UCSD-AML1 (cell line): ENCODE measurements at regions not wholly inside any gene's neighbourhood (a gene's known extent, or its start where the extent isn't known, plus 50 kb on each side); places are given as distances from the start of the nearest gene placed in this dataset.
A peak's percentile ranks its signal among the peaks of the same experiment; 100 is the strongest.
"Not testable (repeated sequence)": the region's sequence is repeated elsewhere in the genome, so short reads cannot be mapped to it uniquely, and the experiment has no call there.

Experiments used
- DNase-seq: peaks from one replicate; lab custom pipeline; 2025; ENCODE audit not compliant: unreplicated experiment; lab: John Stamatoyannopoulos, UW

- no peak for DNase-seq
Observed at GRCh38 chr9:115849679-115850412, 303.7 kb upstream of the PAPPA start.

- no peak for DNase-seq
Observed at GRCh38 chr9:115850548-115851304, 302.9 kb upstream of the PAPPA start.

GRCh38 chr9:115855458-115856133 lies 298.0 kb upstream of the PAPPA start:
- no peak for DNase-seq

GRCh38 chr9:115858421-115858820 lies 295.2 kb upstream of the PAPPA start:
- DNase-seq, result not testable (repeated sequence)

GRCh38 chr9:115862021-115862420 lies 291.6 kb upstream of the PAPPA start:
- no peak for DNase-seq

GRCh38 chr9:115864581-115864980 lies 289.0 kb upstream of the PAPPA start:
- DNase-seq, result no peak

GRCh38 chr9:115867326-115867725 lies 286.3 kb upstream of the PAPPA start:
- DNase-seq, result no peak

GRCh38 chr9:115877852-115878438 lies 275.6 kb upstream of the PAPPA start:
- DNase-seq, result no peak

GRCh38 chr9:115879451-115879850 lies 274.1 kb upstream of the PAPPA start:
- DNase-seq, result no peak

- no peak for DNase-seq
Observed at GRCh38 chr9:115880221-115880885, 273.2 kb upstream of the PAPPA start.

- DNase-seq, result no peak
Observed at GRCh38 chr9:115882911-115883310, 270.7 kb upstream of the PAPPA start.

GRCh38 chr9:115883467-115884329 lies 269.9 kb upstream of the PAPPA start:
- peak; percentile 8 for DNase-seq

GRCh38 chr9:115884846-115885245 lies 268.7 kb upstream of the PAPPA start:
- DNase-seq, result no peak

- no peak for DNase-seq
Observed at GRCh38 chr9:115888131-115888530, 265.5 kb upstream of the PAPPA start.

- DNase-seq, result no peak
Observed at GRCh38 chr9:115891929-115892328, 261.7 kb upstream of the PAPPA start.

GRCh38 chr9:115898478-115898877 lies 255.1 kb upstream of the PAPPA start:
- not testable (repeated sequence) for DNase-seq

GRCh38 chr9:115900698-115901097 lies 252.9 kb upstream of the PAPPA start:
- DNase-seq, result no peak

GRCh38 chr9:115910959-115911358 lies 242.6 kb upstream of the PAPPA start:
- no peak for DNase-seq

GRCh38 chr9:115912086-115912485 lies 241.5 kb upstream of the PAPPA start:
- DNase-seq, result no peak

GRCh38 chr9:115913696-115914095 lies 239.9 kb upstream of the PAPPA start:
- DNase-seq, result no peak
